Tibial nerve (tissue), 4 donors: ENCODE measurements at regions not wholly inside any gene's neighbourhood (a gene's known extent, or its start where the extent isn't known, plus 50 kb on each side); places are given as distances from the start of the nearest gene placed in this dataset.

Source experiments
- DNase-seq, 2 donors: peaks; one replicate each; pipeline ENCODE4 v3.0.0-alpha.2; 2019; ENCODE audit warnings: low spot score in 2 of 2
- H3K27ac ChIP-seq, 4 donors: fragments of 200-600 bp; sonication (generic) in 3 of 4; one replicate each; pipeline ENCODE4 v1.5.1; 2017 to 2019; ENCODE audit warnings: mild to moderate bottlenecking in 1 of 4
- H3K27me3 ChIP-seq, 2 donors: fragments of 200-600 bp; sonication (generic) in 1 of 2; one replicate each; pipeline versions ENCODE4 v1.5.1 to v1.6.0; 2017 to 2019
- H3K36me3 ChIP-seq, 3 donors: fragments of 200-600 bp; sonication (generic); one replicate each; pipeline ENCODE4 v1.5.1; 2018 to 2019
- H3K4me1 ChIP-seq, 4 donors: fragments of 200-600 bp; sonication (generic) in 3 of 4; one replicate each; pipeline ENCODE4 v1.5.1; 2017 to 2019
- H3K4me3 ChIP-seq, 4 donors: fragments of 200-600 bp; sonication (generic) in 3 of 4; one replicate each; pipeline ENCODE4 v1.5.1; 2017 to 2019; ENCODE audit warnings: mild to moderate bottlenecking in 1 of 4, moderate library complexity in 1 of 4
- H3K9me3 ChIP-seq, 4 donors: fragments of 200-600 bp; sonication (generic) in 3 of 4; one replicate each; pipeline ENCODE4 v1.5.1; 2017 to 2019
- CTCF ChIP-seq, 5 experiments: fragments of 200-600 bp in 3 of 5; fragments of 450-650 bp in 2 of 5; sonication (generic) in 3 of 5; IDR thresholded peaks; one replicate each; pipeline ENCODE4 v1.5.1; 2016 to 2019; ENCODE audit warnings: antibody characterized with exemption in 5 of 5, mild to moderate bottlenecking in 3 of 5, moderate library complexity in 2 of 5
- EP300 ChIP-seq, 2 donors: sonication (generic); formaldehyde crosslinking; IDR thresholded peaks; one replicate each; pipeline ENCODE4 v1.6.1; 2017; ENCODE audit warnings: antibody characterized with exemption in 2 of 2, mild to moderate bottlenecking in 1 of 2
- POLR2A ChIP-seq, 2 donors: fragments of 450-650 bp; IDR thresholded peaks; one replicate each; pipeline ENCODE4 v1.6.1; 2017; ENCODE audit warnings: antibody characterized with exemption in 2 of 2, mild to moderate bottlenecking in 2 of 2, moderate library complexity in 2 of 2
- WGBS, 2 donors: methylation state at CpG; one replicate each; pipeline ENCODE4 v1.1.5; 2018; 5-methylcytosine and 5-hydroxymethylcytosine counted together

DNA sequence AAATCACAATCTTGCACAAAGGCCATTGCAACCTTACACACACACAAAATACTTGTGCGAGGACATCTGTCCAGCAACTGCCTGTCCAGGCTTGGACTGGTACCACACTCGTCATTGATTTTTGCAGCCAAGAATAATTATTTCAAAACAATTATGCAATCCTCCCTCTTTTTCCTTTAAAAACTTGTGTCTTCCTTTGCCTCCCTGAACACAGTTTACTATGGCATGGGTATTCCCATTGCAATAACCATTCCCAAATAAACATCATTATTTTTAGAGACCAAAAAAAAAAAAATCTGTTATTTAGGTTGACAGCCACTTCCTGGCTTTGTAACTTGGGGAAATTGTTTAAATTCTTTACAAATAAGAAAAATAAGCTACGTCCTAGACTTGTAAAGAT is 54.0 kb downstream of the C11orf91 start:
- DNase-seq, result no peak

DNA sequence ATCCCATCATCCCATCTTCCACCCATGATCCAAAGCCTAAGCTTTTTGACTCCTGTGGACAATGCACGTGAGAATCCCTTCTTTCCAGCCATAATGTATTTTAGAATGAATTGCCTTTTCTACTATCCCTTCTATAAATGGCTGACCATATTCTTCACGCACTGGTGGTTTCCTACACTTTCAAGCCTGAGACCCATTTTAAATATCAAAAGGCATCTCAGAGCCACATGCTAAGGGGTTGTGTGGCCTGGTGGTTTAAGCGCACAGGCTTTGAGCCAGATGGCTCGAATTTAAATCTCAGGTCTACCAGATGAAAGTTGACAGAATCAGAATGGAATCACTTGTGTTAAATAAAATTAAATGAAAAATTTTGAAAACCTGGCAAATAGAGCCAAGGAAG is 54.5 kb downstream of the C11orf91 start:
- Histone ChIP-seq H3K9me3 (no peaks in the 10 kb centered on the region), H3K4me3 (no peak overlapping the region), H3K4me1 (no peaks in the 10 kb centered on the region), H3K27ac (no peak overlapping the region), H3K27me3 (no peaks in the 10 kb centered on the region), H3K36me3 (peaks cover 0 to 6% (median 0%) of the 10 kb centered on the region in 3 donors)
- no peak for TF ChIP-seq EP300 (IDR thresholded peaks at IDR 0.05)
- no peak for TF ChIP-seq POLR2A (IDR thresholded peaks at IDR 0.05)
- no peak for TF ChIP-seq CTCF (IDR thresholded peaks at IDR 0.05)
- DNase-seq, result no peak
- 91 to 94% methylated on average over 4 of the region's 4 CpGs for WGBS, 2 donors

More for the DNA sequence above, 54.0 kb downstream of the C11orf91 start:
- 53 to 61% methylated on average over 3 of the region's 3 CpGs for whole genome bisulfite sequencing, 2 donors
- H3K9me3 ChIP-seq, result no peaks in the 10 kb centered on the region
- H3K4me1 ChIP-seq, result no peaks in the 10 kb centered on the region
- TF ChIP-seq EP300 (IDR thresholded peaks at IDR 0.05) (no peak), POLR2A (IDR thresholded peaks at IDR 0.05) (no peak), CTCF (IDR thresholded peaks at IDR 0.05) (no peak)
- no peaks in the 10 kb centered on the region for H3K27me3 ChIP-seq
- H3K36me3 ChIP-seq, result peaks cover 0 to 6% (median 0%) of the 10 kb centered on the region in 3 donors
- H3K27ac ChIP-seq, result no peak overlapping the region
- H3K4me3 ChIP-seq, result no peak overlapping the region

GRCh38 chr11:33645686-33646085 is 54.9 kb downstream of the C11orf91 start:
- Histone ChIP-seq H3K4me3 (no peak overlapping the region), H3K36me3 (peaks cover 0 to 6% (median 0%) of the 10 kb centered on the region in 3 donors), H3K4me1 (no peaks in the 10 kb centered on the region), H3K27me3 (no peaks in the 10 kb centered on the region), H3K27ac (no peak overlapping the region), H3K9me3 (no peaks in the 10 kb centered on the region)
- WGBS, 2 donors, result 85 to 93% methylated on average over 13 to 17 of the region's 20 CpGs
- TF ChIP-seq CTCF (IDR thresholded peaks at IDR 0.05) (no peak), POLR2A (IDR thresholded peaks at IDR 0.05) (no peak), EP300 (IDR thresholded peaks at IDR 0.05) (no peak)
- no peak for DNase-seq

- WGBS, 2 donors, result 69 to 70% methylated on average over 3 of the region's 3 CpGs
- no peak for DNase-seq
- Histone ChIP-seq H3K4me1 (no peaks in the 10 kb centered on the region), H3K27me3 (no peaks in the 10 kb centered on the region), H3K36me3 (peaks cover 0 to 6% (median 0%) of the 10 kb centered on the region in 3 donors), H3K9me3 (no peaks in the 10 kb centered on the region), H3K27ac (no peak overlapping the region), H3K4me3 (no peak overlapping the region)
- TF ChIP-seq CTCF (IDR thresholded peaks at IDR 0.05), result no peak
- no peak for TF ChIP-seq POLR2A (IDR thresholded peaks at IDR 0.05)
- TF ChIP-seq EP300 (IDR thresholded peaks at IDR 0.05), result no peak
Observed at GRCh38 chr11:33643167-33643824, 57.3 kb downstream of the C11orf91 start.

DNA sequence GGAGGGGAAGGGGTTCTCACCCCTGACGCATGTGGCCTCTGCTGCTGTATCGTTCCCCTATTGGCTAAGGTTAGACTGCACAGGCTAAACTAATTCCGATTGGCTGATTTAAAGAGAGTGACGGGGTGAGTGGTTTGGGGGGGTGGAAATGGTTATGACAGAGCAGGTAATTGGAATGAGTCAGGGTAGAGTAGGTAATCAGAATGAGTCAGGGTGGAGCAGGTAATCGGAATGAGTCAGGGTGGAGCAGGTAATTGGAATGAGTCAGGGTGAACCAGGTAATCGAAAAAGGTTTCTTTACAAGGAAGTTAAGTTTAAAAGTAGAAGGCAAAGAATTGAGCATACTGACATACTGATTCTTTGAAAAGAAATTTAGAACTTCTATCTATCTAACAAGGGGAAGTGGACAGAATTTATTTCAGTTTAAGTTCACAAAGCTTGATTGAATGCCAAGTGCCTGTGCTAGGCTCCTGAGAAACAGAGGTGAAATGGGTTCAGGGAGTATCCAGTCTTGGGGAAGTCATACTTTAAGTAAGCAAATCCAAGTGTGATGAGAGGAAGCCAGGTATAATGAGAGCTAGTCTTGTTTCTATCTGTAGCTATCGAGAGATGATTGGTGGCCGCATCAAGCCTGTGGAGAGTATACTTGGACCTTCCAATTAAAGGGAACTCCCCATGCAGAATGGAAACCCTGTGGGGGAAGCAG is 58.0 kb downstream of the C11orf91 start:
- 93 to 94% methylated on average over 8 of the region's 8 CpGs for WGBS, 2 donors
- Histone ChIP-seq H3K4me3 (no peak overlapping the region), H3K36me3 (peaks cover 0 to 6% (median 0%) of the 10 kb centered on the region in 3 donors), H3K27ac (no peak overlapping the region), H3K9me3 (no peaks in the 10 kb centered on the region), H3K27me3 (no peaks in the 10 kb centered on the region), H3K4me1 (no peaks in the 10 kb centered on the region)
- no peak for DNase-seq
- TF ChIP-seq EP300 (IDR thresholded peaks at IDR 0.05) (no peak), CTCF (IDR thresholded peaks at IDR 0.05) (no peak), POLR2A (IDR thresholded peaks at IDR 0.05) (no peak)
